ENCODE measurements at regions not wholly inside any gene's neighbourhood (a gene's known extent, or its start where the extent isn't known, plus 50 kb on each side); places are given as distances from the start of the nearest gene placed in this dataset.
"Not testable (repeated sequence)": the region's sequence is repeated elsewhere in the genome, so short reads cannot be mapped to it uniquely, and the experiment has no call there.

DNA sequence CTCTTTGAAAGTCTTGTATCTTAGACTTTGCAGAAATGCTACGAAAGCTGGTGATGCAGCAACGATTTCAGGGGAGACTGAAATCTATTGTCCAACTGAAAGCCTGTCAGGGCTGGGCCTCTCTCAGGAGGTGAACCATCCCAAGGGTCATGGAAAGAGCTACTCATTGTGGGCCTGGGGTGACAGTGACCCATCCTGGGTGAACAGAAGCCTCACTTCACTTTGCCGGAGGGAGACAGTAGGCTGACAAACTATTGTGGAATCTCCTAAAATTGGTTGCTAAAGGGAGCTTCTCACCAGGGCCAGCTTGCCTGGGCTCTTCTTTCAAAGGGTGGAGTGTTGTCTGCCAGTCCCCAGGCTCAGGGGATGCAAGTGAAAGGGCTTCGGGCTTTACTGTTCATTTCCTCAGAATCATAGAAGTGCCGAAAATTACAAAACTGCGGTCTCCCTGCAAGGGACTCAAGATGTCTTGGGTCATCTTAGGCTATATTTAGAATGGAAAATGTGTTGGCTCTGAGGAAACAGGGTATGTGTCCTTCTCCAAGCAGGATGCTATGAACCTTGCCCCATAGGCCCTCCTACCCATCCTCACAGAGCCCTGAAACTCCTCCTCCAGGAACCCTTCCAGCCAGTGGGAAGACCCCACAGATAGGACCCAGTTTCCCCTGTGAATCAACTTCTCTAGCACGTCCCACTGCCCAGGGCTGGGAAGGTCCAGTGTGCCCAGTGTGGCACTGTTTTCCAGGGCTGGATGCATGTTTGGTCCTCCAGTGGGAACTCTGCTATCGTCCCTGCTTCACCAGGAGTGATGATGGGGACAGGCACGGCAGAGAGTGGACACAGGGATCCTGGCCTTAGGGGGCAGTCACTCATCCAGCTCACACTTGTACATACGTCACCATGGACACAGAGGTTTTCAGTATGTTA lies 173.4 kb upstream of the PLGLB2 start:
- DNase-seq (ENCODE audit: low read depth): not testable (repeated sequence)

DNA sequence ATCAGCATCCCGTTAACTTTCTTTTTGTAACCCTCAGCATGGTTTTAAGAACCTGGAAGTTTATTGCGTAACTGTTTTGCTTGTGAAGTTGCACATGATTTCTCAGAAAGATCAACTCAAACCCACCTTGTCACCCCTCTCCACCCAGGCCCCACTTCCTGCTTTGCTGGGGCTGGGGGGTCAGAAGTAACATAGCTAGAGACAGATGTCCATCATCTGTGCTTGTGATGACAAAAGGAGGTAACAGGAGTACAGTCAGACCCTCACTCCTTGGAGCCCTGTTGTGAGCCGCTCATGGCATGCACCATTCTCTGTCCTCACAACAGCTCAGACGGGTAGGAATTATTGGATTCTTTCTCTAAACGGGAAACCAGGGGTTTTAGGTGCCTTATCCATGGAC lies 172.7 kb upstream of the PLGLB2 start:
- not testable (repeated sequence) for DNase-seq (ENCODE audit: low read depth)

DNA sequence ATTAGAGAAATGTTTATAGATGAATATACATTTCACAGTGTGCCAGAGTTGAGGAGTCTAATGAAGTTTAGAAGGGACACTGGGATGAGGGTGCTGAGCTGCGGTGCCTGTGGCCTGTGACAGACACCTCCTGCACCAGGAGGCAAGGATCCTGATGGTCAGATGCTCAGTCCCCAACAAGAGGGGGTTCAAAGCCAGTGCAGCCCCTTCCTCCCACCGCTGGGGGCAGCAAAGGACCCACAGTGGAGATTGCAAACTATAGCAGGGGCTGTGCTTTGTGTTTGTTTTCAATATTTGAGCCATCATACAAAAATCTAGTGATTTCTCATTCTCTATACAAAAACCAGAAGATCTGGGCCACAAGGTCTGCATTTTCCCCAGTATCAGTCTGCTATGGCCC lies 170.5 kb upstream of the PLGLB2 start:
- DNase-seq (ENCODE audit: low read depth): not testable (repeated sequence)

DNA sequence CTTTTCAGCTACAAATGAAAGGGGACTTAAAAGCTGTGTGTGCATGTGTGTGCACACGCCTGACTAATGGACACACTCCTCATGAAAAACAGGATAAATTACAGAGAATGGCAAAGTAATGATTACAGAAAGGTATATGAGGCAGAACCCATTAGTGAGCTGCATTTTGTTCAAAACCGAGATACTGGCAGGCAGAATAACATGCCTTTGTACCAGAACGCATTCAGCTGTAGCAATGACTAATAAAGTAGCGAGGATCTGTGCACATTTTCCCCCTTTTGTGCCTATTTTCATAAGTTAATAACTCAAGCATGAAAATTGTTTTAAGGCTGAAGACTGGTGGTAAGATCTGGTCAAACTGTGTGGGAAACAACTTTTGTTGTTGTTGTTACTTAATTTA lies 165.7 kb upstream of the PLGLB2 start:
- DNase-seq (ENCODE audit: low read depth): not testable (repeated sequence)

DNA sequence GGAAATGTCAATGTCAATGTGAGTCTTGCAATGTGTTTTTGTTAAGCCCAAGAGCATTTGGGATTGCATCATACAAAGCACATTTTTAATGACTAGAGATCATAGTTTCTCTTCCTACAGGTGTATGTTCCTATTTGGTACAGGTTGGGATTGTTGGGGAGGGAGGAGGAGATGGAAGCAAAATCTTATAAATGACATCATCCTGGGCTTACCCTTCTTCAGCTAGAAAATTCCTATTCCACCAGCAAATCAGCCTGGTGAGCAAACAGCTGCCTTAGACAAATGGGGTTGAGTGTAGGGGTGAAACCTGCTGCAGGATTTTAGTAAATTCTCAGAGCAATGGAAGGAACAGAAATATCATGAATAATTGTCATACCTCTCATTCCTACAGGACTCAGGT lies 165.3 kb upstream of the PLGLB2 start:
- DNase-seq (ENCODE audit: low read depth): not testable (repeated sequence)

DNA sequence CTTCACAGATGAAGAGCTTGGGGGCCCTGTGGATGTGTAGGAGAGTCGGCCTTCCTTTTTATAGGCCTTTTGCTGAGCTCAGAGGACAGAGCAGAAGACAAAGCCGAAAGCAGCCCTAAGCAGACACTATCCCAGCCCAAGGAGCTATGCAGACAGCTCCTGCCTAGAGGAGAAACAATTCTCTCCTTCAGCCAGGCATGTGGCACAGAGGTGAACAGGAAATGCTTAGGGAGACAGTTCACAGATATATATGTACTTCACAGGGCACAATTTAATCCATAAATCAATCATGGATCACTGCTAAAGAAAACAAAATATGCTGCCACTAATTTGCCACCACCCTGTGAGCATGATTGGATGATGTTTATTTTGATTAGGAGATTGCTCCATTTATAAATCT lies 164.5 kb upstream of the PLGLB2 start:
- DNase-seq (ENCODE audit: low read depth): not testable (repeated sequence)

DNA sequence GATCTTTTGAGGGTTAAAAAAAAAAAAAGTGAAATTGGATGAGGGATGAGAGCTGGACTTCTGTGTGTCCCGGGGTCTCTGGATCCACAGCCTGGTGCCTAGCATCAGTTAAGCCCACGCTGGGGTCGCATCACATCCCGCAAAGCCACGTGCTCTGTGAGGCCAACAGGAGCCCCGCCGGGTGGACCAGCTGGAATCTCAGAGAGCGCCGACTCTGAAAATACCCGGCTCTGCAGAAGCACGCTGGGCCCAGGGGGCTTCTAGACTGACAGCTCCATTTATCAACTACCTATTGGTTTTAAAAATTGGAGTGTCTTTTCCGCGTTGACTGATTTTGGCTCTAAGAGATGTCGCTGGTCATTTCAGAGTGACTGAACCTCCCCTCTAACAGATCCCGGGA lies 164.1 kb upstream of the PLGLB2 start:
- DNase-seq (ENCODE audit: low read depth): not testable (repeated sequence)

DNA sequence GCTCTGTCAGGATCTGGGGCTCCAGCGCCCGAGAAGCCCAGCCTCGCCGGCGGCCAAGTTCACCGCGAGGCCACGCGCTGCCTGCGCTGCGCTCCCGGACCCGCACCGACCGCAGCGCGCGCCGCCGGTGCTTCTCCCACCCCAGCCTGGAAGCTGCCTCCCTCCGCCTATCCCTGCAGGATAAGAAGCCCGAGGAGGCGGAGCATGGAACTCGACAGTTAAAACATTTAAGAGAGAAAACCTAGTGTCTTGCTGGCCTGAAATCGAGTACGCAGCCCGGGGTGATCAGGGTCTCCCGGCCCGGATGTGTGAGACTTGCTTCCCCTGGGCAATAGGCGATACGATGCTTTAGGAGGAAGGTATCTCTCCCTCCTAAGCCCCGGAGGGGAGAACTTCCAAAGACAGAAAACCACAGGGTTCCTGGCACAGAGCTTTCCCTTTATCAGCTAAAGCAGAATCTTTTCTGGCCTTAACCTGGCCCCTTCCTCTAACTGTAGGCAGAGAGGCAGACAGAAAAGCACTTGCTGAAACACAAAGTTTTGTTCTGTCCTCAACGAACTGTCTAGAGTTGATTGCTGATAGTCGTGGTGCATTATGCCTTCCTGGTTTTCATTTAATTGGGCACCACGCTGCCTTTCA lies 163.5 kb upstream of the PLGLB2 start:
- DNase-seq (ENCODE audit: low read depth): not testable (repeated sequence)

DNA sequence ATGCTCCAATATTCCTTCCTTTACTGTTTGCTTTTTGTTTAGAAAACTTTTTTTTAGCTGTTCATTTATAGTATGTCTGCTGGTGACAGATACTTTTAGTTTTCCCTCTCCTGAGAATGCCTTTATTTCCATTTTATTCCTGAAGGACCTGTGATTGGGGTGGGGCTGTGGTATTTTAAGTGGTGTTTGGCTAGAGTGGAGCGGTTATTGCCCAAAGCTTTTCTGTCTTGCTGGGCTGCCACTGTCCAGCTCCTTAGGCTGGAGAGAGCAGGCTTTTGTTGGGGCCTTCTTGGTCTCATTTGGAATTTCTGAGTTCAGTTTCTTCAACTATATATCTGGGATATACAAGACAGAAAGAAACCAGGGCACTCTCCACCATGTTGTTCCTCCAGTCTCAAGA lies 160.0 kb upstream of the PLGLB2 start:
- not testable (repeated sequence) for DNase-seq (ENCODE audit: low read depth)

DNA sequence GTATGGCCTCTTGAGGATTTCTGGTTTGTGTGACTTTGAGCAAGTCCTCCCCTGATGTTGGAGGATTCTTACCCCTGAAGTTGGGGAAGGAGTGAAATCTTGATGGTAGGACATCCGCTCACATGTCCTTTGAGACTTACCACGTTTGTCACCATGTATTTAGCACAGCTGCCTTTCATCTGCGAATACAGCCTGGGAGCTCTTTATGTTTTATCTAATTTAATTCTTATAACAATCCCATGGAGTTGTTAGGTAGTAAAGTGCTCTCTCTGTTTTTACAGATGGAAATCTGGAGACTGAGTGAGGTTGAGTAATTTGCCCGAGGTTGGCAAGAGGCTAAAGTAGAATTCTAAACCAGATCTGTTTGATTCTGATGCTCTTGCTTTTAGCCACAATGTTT lies 154.9 kb upstream of the PLGLB2 start:
- not testable (repeated sequence) for DNase-seq (ENCODE audit: low read depth)

DNA sequence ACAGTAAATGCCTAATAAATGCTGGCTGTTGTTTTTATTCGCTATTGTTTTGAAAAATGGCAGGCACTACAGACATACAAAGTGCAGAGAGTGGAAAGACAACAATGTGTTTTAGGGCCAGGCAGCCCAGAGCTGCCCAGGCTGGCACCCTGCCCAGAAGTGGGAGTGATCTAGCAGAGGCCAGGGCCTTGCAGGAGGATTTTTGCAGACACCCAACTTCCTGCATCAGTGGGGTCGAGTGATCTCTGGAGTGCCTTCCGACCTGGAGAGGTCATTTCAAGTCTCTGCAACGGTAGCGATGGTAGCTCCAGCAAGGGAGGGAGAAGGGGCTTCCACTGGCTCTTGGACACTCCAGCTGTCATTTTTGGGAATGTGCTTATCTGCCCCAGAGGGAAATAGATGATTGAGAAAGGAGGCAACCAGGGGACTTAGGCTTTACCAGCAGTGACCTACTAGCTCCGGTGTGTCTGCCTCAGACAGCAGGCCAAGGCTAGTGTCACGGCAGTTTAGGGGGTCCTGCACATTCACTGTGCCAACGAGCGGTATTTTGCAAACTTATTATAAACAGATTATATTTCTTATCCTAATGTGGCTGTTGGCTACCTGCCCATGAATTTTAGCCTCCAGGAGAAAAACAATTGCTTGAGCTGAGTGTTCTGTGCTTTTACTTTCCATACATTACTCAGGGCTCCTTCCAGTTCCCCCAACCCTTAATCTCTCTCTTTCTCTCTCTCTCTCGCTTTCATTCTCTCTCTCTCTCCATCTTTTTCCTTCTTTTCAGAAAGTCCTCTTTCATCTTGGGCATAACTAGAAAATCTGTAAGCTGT lies 153.9 kb upstream of the PLGLB2 start:
- DNase-seq (ENCODE audit: low read depth): not testable (repeated sequence)

DNA sequence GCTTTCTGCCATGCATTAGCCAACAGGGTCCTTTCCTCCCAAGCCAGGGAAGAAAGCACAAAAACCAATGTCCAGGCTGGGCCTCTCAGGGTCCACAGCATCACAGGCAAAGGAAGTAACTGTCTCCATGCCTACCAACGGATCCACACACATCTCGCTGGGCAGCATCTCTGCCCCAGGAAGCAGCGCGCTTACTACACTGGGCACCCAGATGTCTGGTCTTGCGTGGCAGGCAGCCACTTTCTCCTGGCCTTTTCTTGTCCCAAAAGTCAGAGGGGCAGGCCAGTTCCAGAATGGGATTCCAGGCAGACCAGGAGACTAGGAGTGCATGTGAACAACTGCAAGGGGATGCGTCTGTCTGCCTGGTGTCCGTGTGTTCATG lies 153.3 kb upstream of the PLGLB2 start:
- not testable (repeated sequence) for DNase-seq (ENCODE audit: low read depth)

DNA sequence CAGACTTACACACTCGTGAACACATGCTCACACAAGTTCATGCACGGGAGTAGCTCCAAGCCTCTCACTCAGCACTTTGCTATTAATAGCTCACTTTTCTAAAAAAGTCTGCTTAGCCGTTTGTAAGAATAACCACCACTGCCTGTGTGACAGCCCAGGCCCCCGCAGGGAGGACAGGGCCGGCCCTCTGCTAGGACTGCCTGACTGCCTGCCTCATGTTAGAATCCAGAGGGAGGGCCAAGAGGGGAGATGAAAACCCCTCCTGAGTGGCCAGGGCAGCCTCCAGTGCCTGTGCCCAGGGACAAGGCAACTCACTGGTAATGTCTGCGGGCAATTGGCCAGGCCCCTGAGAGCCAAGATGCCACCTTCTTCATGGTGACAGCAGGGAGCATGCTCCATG lies 152.9 kb upstream of the PLGLB2 start:
- DNase-seq (ENCODE audit: low read depth): not testable (repeated sequence)

DNA sequence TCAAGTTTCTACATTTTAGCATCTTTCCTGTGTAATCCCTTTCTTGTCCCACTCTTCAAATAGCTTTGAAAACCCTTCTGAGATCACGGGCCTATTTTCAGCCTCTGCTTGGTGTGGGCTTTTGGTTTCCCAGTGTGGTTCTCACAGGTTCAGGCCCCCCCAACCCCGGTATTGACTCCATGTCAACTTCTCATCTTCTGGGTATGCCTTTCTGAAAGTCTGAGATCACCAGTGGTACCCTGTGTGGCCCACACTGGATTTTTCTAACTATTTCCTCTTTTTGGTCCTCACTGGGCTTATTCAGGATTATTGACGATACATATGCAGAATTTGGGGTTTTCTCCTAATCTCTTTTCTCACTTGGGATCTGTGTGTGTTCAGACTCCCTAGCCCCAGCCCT lies 146.9 kb upstream of the PLGLB2 start:
- DNase-seq (ENCODE audit: low read depth): not testable (repeated sequence)

DNA sequence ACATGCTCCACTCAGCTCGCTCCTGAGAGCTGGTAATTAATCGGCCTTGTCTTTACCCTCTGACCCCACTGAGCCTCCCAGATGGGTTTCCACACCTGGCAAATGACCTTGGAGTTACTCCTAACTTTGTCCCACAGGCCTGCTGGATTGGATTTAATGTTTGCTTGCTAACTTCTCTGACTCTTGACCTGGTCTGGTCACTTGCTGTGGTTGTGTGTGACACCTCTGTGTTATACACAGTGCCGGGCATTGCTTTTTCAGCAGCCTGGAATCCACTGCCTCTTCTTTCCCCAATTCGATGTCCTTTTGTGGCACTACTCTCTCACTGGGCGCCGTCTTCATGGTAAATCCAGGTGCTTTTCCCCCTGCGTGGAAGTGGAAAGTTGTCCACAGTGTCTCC lies 145.8 kb upstream of the PLGLB2 start:
- DNase-seq (ENCODE audit: low read depth): not testable (repeated sequence)

DNA sequence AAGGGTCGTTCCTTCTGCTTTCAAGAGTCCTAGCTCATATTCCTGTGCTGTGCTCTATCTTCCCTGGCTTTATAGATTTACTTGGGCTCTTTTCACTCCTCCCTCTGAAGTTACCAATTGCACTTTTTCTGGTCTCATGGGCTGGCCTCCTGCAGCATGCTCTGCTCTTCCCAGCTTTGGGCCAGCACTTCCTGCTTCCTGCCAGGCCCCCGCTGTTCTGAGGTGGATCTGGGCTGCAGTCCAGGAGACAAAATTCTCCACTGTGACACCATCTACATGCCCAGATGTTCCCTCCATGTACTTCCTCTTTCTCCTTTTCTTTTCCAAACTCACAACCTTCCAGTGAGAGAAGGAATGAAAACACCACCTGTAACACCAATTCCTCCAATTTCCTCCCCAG lies 145.2 kb upstream of the PLGLB2 start:
- DNase-seq (ENCODE audit: low read depth): not testable (repeated sequence)

DNA sequence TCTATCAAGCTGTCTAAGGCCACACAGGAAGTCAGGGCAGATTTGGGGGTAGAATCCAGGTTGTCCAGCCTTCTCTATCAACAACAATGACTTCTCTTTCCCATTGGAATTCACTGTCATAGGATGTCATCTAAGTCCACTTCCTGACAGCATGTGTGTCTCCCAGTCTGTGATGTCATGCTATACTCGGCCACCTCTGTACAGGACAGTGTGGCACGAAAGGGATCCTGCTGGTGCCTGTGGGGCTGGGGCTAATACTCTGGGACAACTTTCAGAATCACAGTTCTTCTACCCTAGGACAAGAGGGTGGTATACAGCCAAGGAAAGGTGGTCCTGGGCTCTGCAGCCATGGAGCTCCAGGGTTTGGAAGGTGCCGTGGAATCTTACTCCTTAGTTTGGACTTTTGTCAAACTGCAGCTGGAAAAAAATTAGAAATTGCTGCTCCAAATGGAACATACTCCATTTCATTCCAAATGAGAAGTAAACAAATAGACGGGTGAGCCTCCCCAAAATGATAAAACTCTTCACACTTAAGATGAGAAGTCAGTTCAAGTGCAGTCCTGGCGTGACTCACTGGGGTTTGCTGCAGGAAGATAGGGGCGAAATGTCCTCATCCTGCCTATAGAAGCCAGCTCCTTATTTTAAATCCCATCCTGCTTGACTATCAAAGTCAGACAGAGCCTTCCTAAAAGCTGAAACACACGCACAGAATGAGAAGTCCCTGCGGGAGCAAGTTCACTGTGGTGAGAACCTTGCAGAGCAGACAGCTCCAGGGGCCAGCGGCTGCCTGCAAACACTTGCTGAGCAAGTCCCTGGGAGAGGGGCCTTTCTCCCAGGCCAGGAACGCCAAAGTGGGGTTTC lies 144.2 kb upstream of the PLGLB2 start:
- not testable (repeated sequence) for DNase-seq (ENCODE audit: low read depth)

DNA sequence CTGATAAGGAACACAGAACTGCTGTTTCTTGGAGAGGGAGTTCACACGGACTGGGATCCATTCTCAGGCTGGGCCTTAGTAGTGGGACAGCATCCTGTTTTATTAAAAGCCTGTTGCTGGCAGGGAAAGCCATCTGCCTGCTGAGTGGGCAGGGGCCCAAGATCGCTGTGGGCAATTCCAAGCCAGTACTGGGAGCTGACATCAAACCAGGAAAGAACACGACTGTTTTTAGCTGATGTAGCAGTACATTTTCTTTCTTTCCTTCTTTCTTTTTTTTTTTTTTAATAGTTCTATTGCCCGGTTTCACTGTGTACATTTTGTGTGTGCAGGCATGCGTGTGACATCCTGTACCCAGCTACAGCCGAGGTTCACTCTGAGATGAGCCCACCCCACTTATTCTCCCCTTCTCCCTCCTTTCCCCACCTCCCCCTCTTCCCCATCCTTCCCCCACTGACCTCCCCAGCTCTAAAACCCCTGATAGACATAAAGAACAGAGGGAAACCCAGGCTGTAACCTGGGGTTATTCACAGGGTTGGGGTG lies 143.5 kb upstream of the PLGLB2 start:
- not testable (repeated sequence) for DNase-seq (ENCODE audit: low read depth)

DNA sequence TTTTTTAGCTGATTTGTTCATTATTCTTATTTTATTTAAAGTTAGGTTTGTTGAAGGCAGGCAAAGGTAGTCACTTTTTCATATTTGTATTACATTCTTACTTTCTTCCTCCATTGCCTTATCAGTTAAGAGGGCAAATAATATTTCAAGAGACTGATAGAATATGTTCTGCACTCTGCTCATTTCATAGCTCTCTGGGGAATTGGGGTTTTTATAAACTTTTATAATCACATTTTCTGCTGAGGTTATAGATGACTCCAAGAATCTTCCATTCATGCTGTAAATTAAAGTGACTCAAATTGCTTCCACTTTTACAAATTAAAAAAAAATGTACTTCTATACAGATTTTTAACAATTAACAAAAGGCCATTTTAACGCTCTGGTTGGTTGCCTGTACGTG lies 142.9 kb upstream of the PLGLB2 start:
- DNase-seq (ENCODE audit: low read depth): not testable (repeated sequence)

DNA sequence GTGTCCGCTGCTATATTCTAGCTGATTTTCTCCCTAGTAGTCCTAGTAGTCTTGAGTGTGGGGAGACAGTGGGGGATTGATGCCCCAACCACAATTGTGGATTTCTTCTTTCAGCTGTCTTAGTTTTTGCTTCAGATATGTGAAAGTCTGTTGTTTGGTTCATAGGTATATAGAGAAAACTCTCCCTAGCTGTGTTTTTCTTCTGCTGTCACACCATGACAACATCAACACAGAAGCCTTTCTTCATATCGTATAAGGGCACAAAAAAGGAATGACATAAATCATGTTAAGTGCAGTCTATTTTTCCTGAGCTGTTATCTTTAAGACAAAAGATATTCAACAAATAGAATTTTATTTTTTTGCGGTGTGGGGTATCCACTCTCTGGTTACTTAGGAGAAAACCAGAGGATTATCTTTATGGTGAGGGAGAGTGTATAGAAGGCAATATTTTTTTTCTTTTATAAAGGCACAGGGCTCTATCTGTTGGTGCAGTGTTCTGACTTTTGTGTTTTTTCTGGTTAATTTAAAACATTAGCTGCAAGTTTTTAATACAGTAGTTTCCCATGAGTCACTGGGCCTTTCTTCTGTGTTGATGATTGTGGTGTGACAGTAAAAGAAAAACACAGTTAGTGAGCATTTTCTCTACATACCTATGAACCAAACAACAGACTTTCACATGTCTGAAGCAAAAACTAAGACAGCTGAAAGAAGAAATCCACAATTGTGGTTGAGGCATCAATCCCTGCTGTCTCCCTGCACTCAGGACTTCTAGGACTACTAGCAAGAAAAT lies 139.3 kb upstream of the PLGLB2 start:
- DNase-seq (ENCODE audit: low read depth): not testable (repeated sequence)

All from stimulated activated CD8-positive, alpha-beta memory T cell treated with anti-CD3 and anti-CD28 coated beads, Interleukin-7, amount 100 ng/mL, for 24 hours (primary cell).